SU-DHL-6 (cell line): ENCODE measurements at regions not wholly inside any gene's neighbourhood (a gene's known extent, or its start where the extent isn't known, plus 50 kb on each side); places are given as distances from the start of the nearest gene placed in this dataset.

Experiments
- CTCF ChIP-seq: fragments of 200-600 bp; sonication (generic); IDR thresholded peaks from one replicate; pipeline ENCODE4 v1.5.1; 2017; ENCODE audit warnings: antibody characterized with exemption, mild to moderate bottlenecking, low read length, moderate library complexity; ENCODE audit not compliant: insufficient read depth, poor library complexity, severe bottlenecking
- EZH2phosphoT487 ChIP-seq: fragments of 200-600 bp; sonication (generic), shearing (Covaris generic); conservative IDR thresholded peaks from 2 replicates; pipeline ENCODE4 v1.6.1; 2018; ENCODE audit warnings: mild to moderate bottlenecking, antibody characterized with exemption, low read length, moderate library complexity, mixed read lengths

- TF ChIP-seq CTCF (no peak), EZH2phosphoT487 (no peak)
Observed at GRCh38 chr7:26479581-26479980, 187.9 kb downstream of the SNX10 start.
